GM23248 (cell line): ENCODE measurements at regions not wholly inside any gene's neighbourhood (a gene's known extent, or its start where the extent isn't known, plus 50 kb on each side); places are given as distances from the start of the nearest gene placed in this dataset.

Experiments used
- EZH2 ChIP-seq: fragments of 200-600 bp; sonication (generic); IDR thresholded peaks from 2 replicates; pipeline ENCODE4 v1.6.1; 2018; ENCODE audit warnings: antibody characterized with exemption, mild to moderate bottlenecking; ENCODE audit not compliant: insufficient read depth, poor library complexity, severe bottlenecking
- EZH2phosphoT487 ChIP-seq: fragments of 200-600 bp; sonication (generic); IDR thresholded peaks from 2 replicates; pipeline ENCODE4 v1.6.1; 2018; ENCODE audit warnings: antibody characterized with exemption, moderate library complexity, mild to moderate bottlenecking, low read depth; ENCODE audit not compliant: insufficient read depth

GRCh38 chr6:69456086-69456485, 340.7 kb downstream of the LMBRD1 start:
- TF ChIP-seq EZH2, result no peak
- no peak for TF ChIP-seq EZH2phosphoT487
